WTC11 (cell line): ENCODE measurements at regions not wholly inside any gene's neighbourhood (a gene's known extent, or its start where the extent isn't known, plus 50 kb on each side); places are given as distances from the start of the nearest gene placed in this dataset.

Experiments
- CTCF ChIP-seq: fragments of 200-600 bp; IDR thresholded peaks from 2 replicates; pipeline ENCODE4 v1.8.0; 2022; ENCODE audit warnings: antibody characterized with exemption
- FOXJ3 ChIP-seq: sonication (generic); formaldehyde crosslinking; IDR thresholded peaks from 2 replicates; pipeline ENCODE4 v1.9.0; 2021; ENCODE audit warnings: missing genetic modification reagents, mild to moderate bottlenecking, borderline replicate concordance
- NR2C2 ChIP-seq: sonication (generic); formaldehyde crosslinking; IDR thresholded peaks from 2 replicates; pipeline ENCODE4 v1.8.0; 2022; ENCODE audit warnings: mild to moderate bottlenecking, missing genetic modification reagents
- SMAD3 ChIP-seq: sonication (generic); formaldehyde crosslinking; IDR thresholded peaks from 2 replicates; pipeline ENCODE4 v1.8.0; 2022; ENCODE audit warnings: missing genetic modification reagents, mild to moderate bottlenecking, borderline replicate concordance
- SP1 ChIP-seq: sonication (generic); formaldehyde crosslinking; conservative IDR thresholded peaks from 2 replicates; pipeline ENCODE4 v1.8.1; 2022; ENCODE audit warnings: missing genetic modification reagents
- USF1 ChIP-seq: sonication (generic); formaldehyde crosslinking; IDR thresholded peaks from 2 replicates; pipeline ENCODE4 v1.8.0; 2022; ENCODE audit warnings: mild to moderate bottlenecking, missing genetic modification reagents
- ZBTB43 ChIP-seq: sonication (generic); formaldehyde crosslinking; IDR thresholded peaks from 2 replicates; pipeline ENCODE4 v1.8.1; 2023; ENCODE audit warnings: mild to moderate bottlenecking, missing genetic modification reagents

- TF ChIP-seq CTCF (no peak), USF1 (CRISPR knock-in tag) (no peak), SP1 (CRISPR knock-in tag) (no peak), FOXJ3 (CRISPR knock-in tag) (no peak), ZBTB43 (CRISPR knock-in tag) (no peak), SMAD3 (CRISPR knock-in tag) (no peak), NR2C2 (no peak)
These were observed 132.9 kb upstream of the GJB5 start for GRCh38 chr1:34621916-34622315.
